K562 (cell line): ENCODE measurements at regions not wholly inside any gene's neighbourhood (a gene's known extent, or its start where the extent isn't known, plus 50 kb on each side); places are given as distances from the start of the nearest gene placed in this dataset.

Experiments
- ADNP ChIP-seq: fragments of 200-800 bp; sonication (Bioruptor generic); IDR thresholded peaks from 2 replicates; pipeline ENCODE4 v1.6.1; 2016; ENCODE audit warnings: missing genetic modification characterization, missing compliant biosample characterization
- GABPB2 ChIP-seq: fragments of 250-450 bp; sonication (Bioruptor Pico); conservative IDR thresholded peaks from 2 replicates; pipeline ENCODE4 v1.5.1; 2021; ENCODE audit warnings: mild to moderate bottlenecking
- NCOR1 ChIP-seq: fragments of 450-650 bp; IDR thresholded peaks from 2 replicates; pipeline ENCODE4 v1.6.1; 2016; ENCODE audit warnings: mild to moderate bottlenecking, moderate library complexity
- RBFOX2 ChIP-seq: fragments of 200-400 bp; formaldehyde crosslinking; IDR thresholded peaks from 2 replicates; pipeline ENCODE4 v1.6.1; 2017; ENCODE audit warnings: low read depth, mild to moderate bottlenecking, low read length, moderate library complexity
- SMARCC2 ChIP-seq: fragments of 450-650 bp; IDR thresholded peaks from 2 replicates; pipeline ENCODE4 v1.6.1; 2017; ENCODE audit warnings: antibody characterized with exemption, moderate library complexity, mild to moderate bottlenecking, low read depth
- SNIP1 ChIP-seq: fragments of 450-650 bp; IDR thresholded peaks from 2 replicates; pipeline ENCODE4 v1.7.1; 2017; ENCODE audit warnings: low read depth, mild to moderate bottlenecking
- ZNF175 ChIP-seq: fragments of 200-800 bp; sonication (Bioruptor generic); IDR thresholded peaks from 2 replicates; pipeline ENCODE4 v1.6.1; 2016; ENCODE audit warnings: low read depth, mild to moderate bottlenecking, missing genetic modification characterization, missing compliant biosample characterization
- ZNF316 ChIP-seq: fragments of 450-650 bp; IDR thresholded peaks from 2 replicates; pipeline ENCODE4 v1.6.1; 2016
- ZNF436 ChIP-seq: fragments of 250-450, 450-650 bp; sonication (Bioruptor Pico); formaldehyde crosslinking; IDR thresholded peaks from 2 replicates; pipeline ENCODE4 v1.7.0; 2020; ENCODE audit warnings: mild to moderate bottlenecking
- ZNF76 ChIP-seq: fragments of 250-450 bp; sonication (Bioruptor Pico); IDR thresholded peaks from 2 replicates; pipeline ENCODE4 v1.4.0; 2020; ENCODE audit warnings: mild to moderate bottlenecking, moderate library complexity, borderline replicate concordance
- TF ChIP-seq, protein P1 (sequence below): sonication (generic); formaldehyde crosslinking; IDR thresholded peaks from 2 replicates; pipeline ENCODE4 v1.8.0; 2023; ENCODE audit warnings: missing genetic modification reagents, mild to moderate bottlenecking, borderline replicate concordance
- TF ChIP-seq, protein P2 (sequence below): fragments of 250-450 bp; sonication (Bioruptor Pico); IDR thresholded peaks from 2 replicates; pipeline ENCODE4 v1.5.0; 2021; ENCODE audit warnings: mild to moderate bottlenecking, moderate library complexity
- TF ChIP-seq, protein P3 (sequence below), 2 experiments: IDR thresholded peaks; 2 replicates each; pipeline ENCODE4 v1.6.1; 2012; ENCODE audit warnings: improper control_type of control experiment in 2 of 2, low read depth in 2 of 2, low read length in 2 of 2, borderline replicate concordance in 1 of 2
- TF ChIP-seq, protein P4 (sequence below): fragments of 200-800 bp; sonication (Bioruptor generic); IDR thresholded peaks from 2 replicates; pipeline ENCODE4 v1.6.1; 2017; ENCODE audit warnings: missing genetic modification characterization, missing compliant biosample characterization

DNA sequence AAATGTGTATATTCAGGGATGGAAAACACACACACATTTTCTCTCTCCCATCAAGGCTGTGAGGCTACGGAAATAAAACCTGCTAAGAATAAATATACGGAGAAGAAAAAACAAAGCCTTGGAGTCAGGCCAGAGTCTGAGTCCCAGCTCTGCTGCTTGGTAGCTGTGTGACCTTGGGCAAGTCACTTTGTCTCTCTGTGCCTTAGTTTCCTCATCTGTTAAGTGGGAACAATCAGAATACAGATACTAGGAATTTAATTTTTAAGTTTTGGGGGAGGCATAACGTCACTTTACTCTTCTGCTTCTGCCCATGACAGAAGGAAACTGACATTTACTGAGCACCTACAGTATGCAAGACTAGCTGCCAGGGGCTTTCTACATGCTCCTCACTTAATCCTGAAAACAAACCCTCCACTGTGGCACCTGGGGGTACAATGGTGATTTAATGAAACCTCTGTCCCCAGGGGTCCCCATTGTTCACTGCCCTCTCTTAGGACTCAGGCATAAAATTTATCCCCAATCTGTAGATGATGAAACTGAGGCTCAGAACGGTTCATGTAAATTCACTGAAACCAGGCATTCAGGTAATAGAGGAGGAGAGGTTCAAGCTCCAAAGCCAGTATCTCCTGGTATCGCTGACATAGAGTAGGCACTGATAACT is 131.9 kb upstream of the SERPIND1 start (continued):
- 0 out of 2 replicates have a peak, but pooled peaks have one; percentile 33 for TF ChIP-seq ZNF76 (CRISPR knock-in tag)
- TF ChIP-seq GABPB2, result 0 out of 2 replicates have a peak, but pooled peaks have one; percentile 18
- TF ChIP-seq ADNP, result peak; percentile 94
- TF ChIP-seq, protein P1, sequence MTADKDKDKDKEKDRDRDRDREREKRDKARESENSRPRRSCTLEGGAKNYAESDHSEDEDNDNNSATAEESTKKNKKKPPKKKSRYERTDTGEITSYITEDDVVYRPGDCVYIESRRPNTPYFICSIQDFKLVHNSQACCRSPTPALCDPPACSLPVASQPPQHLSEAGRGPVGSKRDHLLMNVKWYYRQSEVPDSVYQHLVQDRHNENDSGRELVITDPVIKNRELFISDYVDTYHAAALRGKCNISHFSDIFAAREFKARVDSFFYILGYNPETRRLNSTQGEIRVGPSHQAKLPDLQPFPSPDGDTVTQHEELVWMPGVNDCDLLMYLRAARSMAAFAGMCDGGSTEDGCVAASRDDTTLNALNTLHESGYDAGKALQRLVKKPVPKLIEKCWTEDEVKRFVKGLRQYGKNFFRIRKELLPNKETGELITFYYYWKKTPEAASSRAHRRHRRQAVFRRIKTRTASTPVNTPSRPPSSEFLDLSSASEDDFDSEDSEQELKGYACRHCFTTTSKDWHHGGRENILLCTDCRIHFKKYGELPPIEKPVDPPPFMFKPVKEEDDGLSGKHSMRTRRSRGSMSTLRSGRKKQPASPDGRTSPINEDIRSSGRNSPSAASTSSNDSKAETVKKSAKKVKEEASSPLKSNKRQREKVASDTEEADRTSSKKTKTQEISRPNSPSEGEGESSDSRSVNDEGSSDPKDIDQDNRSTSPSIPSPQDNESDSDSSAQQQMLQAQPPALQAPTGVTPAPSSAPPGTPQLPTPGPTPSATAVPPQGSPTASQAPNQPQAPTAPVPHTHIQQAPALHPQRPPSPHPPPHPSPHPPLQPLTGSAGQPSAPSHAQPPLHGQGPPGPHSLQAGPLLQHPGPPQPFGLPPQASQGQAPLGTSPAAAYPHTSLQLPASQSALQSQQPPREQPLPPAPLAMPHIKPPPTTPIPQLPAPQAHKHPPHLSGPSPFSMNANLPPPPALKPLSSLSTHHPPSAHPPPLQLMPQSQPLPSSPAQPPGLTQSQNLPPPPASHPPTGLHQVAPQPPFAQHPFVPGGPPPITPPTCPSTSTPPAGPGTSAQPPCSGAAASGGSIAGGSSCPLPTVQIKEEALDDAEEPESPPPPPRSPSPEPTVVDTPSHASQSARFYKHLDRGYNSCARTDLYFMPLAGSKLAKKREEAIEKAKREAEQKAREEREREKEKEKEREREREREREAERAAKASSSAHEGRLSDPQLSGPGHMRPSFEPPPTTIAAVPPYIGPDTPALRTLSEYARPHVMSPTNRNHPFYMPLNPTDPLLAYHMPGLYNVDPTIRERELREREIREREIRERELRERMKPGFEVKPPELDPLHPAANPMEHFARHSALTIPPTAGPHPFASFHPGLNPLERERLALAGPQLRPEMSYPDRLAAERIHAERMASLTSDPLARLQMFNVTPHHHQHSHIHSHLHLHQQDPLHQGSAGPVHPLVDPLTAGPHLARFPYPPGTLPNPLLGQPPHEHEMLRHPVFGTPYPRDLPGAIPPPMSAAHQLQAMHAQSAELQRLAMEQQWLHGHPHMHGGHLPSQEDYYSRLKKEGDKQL (CRISPR knock-in tag), result no peak
- TF ChIP-seq SNIP1, result no peak
- no peak for TF ChIP-seq SMARCC2
- TF ChIP-seq RBFOX2, result no peak
- TF ChIP-seq, protein P2, sequence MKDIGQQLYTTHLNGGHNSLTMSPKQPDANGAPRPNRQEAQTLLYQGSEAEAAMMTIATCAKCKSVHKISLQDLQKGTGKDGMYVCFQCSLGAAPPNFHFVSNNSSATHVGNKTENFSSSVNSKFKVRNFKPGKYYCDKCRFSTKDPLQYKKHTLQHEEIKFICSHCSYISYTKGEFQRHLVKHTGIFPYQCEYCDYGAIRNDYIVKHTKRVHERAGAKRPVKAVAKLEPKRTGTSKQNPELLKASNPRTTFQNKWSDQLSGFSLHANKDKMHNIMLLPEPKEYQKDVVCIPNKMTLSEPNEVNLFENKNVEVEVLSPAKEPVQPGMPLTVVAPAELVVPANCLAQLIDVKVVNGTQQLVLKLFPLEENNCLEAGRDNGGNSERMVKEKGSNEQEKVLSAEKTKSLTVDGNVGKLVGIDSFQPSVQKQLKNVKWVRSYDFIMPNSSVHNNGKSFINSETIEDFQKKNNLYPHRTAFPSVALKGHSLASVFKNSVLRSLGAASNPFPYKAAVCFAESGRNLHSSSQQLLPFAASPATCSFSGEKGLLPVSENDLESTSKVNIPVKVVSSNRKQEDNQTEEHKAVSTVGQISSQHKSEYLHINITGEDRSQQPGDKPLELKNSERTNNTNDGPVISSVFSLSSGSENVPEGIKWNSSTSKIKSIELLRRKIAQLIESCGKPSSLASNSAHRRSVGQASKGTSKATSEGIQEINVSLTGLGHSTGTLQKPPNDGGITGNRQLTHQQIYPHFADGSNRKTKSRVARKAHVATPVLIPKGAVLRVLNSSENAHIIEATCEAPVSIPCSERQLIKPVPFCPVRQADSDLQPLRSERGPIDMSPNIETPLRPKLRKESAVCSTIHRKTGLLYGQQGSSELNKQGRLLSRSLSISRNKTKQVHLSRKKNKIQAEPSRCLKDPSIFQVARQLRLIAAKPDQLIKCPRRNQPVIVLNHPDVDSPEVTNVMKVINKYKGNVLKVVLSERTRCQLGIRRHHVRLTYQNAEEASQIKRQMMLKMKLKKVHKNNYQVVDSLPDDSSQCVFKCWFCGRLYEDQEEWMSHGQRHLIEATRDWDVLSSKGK, result no peak
- TF ChIP-seq ZNF316, result no peak
- TF ChIP-seq ZNF436 (CRISPR knock-in tag), result no peak
- TF ChIP-seq, protein P3, sequence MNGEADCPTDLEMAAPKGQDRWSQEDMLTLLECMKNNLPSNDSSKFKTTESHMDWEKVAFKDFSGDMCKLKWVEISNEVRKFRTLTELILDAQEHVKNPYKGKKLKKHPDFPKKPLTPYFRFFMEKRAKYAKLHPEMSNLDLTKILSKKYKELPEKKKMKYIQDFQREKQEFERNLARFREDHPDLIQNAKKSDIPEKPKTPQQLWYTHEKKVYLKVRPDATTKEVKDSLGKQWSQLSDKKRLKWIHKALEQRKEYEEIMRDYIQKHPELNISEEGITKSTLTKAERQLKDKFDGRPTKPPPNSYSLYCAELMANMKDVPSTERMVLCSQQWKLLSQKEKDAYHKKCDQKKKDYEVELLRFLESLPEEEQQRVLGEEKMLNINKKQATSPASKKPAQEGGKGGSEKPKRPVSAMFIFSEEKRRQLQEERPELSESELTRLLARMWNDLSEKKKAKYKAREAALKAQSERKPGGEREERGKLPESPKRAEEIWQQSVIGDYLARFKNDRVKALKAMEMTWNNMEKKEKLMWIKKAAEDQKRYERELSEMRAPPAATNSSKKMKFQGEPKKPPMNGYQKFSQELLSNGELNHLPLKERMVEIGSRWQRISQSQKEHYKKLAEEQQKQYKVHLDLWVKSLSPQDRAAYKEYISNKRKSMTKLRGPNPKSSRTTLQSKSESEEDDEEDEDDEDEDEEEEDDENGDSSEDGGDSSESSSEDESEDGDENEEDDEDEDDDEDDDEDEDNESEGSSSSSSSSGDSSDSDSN (IDR thresholded peaks at IDR 0.05; ENCODE audit: borderline replicate concordance in 1 of 2, low read depth in 2 of 2, low read length in 2 of 2), result no peak
- no peak for TF ChIP-seq ZNF175 (CRISPR knock-in tag)
- TF ChIP-seq, protein P4, sequence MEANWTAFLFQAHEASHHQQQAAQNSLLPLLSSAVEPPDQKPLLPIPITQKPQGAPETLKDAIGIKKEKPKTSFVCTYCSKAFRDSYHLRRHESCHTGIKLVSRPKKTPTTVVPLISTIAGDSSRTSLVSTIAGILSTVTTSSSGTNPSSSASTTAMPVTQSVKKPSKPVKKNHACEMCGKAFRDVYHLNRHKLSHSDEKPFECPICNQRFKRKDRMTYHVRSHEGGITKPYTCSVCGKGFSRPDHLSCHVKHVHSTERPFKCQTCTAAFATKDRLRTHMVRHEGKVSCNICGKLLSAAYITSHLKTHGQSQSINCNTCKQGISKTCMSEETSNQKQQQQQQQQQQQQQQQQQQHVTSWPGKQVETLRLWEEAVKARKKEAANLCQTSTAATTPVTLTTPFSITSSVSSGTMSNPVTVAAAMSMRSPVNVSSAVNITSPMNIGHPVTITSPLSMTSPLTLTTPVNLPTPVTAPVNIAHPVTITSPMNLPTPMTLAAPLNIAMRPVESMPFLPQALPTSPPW (CRISPR knock-in tag), result no peak
- no peak for TF ChIP-seq NCOR1
